T-helper 17 cell (primary cell): ENCODE measurements at regions not wholly inside any gene's neighbourhood (a gene's known extent, or its start where the extent isn't known, plus 50 kb on each side); places are given as distances from the start of the nearest gene placed in this dataset.

Experiments used
- ATAC-seq: fragments of 150-1000 bp; cut with Tn5 transposase; 2 replicates; pipeline ENCODE4 v1.10.0; 2021; ENCODE audit warnings: mild to moderate bottlenecking, moderate library complexity
- DNase-seq, 3 donors: peaks; one replicate each; pipeline versions ENCODE4 v3.0.0 to v3.0.0-alpha.2; 2020 to 2021
- H3K9me3 ChIP-seq: one replicate; pipeline ENCODE4 v1.7.0; 2013; ENCODE audit warnings: low read length, mild to moderate bottlenecking; ENCODE audit not compliant: control insufficient read depth, poor library complexity, severe bottlenecking
- H3K27ac Mint-ChIP-seq: one replicate; pipeline ENCODE4 v1.8.0; 2022; ENCODE audit warnings: mild to moderate bottlenecking, moderate library complexity, mixed read lengths
- H3K27me3 Mint-ChIP-seq: one replicate; pipeline ENCODE4 v1.8.0; 2022; ENCODE audit warnings: mixed read lengths
- H3K36me3 Mint-ChIP-seq: one replicate; pipeline ENCODE4 v1.8.0; 2022; ENCODE audit warnings: low read depth, mixed read lengths
- H3K4me1 Mint-ChIP-seq: one replicate; pipeline ENCODE4 v1.8.0; 2022; ENCODE audit warnings: mild to moderate bottlenecking, mixed read lengths
- H3K4me3 Mint-ChIP-seq: one replicate; pipeline ENCODE4 v1.8.0; 2022; ENCODE audit warnings: mild to moderate bottlenecking, moderate library complexity, mixed read lengths

DNA sequence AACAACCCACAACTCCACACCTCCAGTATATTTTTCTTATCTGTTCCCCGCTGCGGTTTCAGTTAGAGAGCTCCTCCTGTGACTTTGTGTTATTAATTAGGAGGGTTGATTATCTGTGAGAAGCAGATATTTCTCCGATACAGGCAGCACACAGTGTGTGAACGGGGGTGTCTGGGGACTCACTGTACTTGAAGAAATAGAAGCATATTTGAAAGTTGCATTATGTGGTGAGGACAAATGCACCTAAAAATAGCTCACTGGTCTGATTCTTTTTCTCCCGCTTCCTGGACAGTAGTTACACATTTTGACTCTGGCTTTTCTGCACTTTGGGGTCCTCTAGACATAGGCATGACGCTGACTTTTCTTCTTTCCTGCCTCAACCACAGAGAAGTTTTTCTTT lies 277.7 kb downstream of the VRK1 start:
- Mint-ChIP-seq H3K27ac (no peak overlapping the region), H3K27me3 (peaks cover 13% of the 10 kb centered on the region), H3K4me1 (peaks cover 13% of the 10 kb centered on the region), H3K4me3 (no peak overlapping the region), H3K36me3 (no peaks in the 10 kb centered on the region)
- H3K9me3 ChIP-seq: no peaks in the 10 kb centered on the region
- ATAC-seq (no peak), DNase-seq (no peak)

DNA sequence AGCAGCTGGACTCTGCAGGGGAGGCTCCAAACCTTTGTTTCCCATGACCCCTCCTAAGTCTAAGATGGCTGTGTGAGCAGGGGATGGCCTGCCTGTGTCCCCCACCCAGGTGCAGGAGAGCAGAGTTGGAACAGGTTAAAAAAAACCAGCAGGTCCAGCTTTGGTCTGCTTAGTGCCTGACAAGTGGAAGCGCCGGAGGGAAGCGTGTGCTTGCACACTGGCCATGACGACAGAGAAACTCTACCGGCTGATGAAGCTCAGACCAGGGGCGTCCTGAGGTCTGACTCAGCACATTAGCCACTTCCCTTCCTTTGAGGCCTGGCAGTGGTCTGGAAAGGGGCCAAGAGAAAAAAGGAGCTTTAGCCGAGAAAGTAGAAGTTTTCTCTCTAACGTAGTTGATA lies 280.1 kb downstream of the VRK1 start:
- Mint-ChIP-seq H3K27me3 (peaks cover 13% of the 10 kb centered on the region), H3K36me3 (no peaks in the 10 kb centered on the region), H3K4me1 (peaks cover 13% of the 10 kb centered on the region), H3K27ac (no peak overlapping the region), H3K4me3 (peak overlapping the region; percentile 9)
- DNase-seq (no peak), ATAC-seq (peak; percentile 45)
- H3K9me3 ChIP-seq: no peaks in the 10 kb centered on the region

GRCh38 chr14:97077687-97078086 lies 280.5 kb downstream of the VRK1 start:
- Mint-ChIP-seq H3K36me3 (no peaks in the 10 kb centered on the region), H3K4me1 (peaks cover 13% of the 10 kb centered on the region), H3K27me3 (peaks cover 13% of the 10 kb centered on the region), H3K27ac (no peak overlapping the region), H3K4me3 (peak overlapping the region; percentile 9)
- H3K9me3 ChIP-seq: no peaks in the 10 kb centered on the region
- ATAC-seq (peak; percentile 20), DNase-seq (no peak)

- no peak overlapping the region for H3K27ac Mint-ChIP-seq
- H3K27me3 Mint-ChIP-seq: peaks cover 21% of the 10 kb centered on the region
- H3K4me3 Mint-ChIP-seq: no peak overlapping the region
- H3K9me3 ChIP-seq: peaks cover 3% of the 10 kb centered on the region
- H3K4me1 Mint-ChIP-seq: peaks cover 10% of the 10 kb centered on the region
- DNase-seq (no peak), ATAC-seq (no peak)
- no peaks in the 10 kb centered on the region for H3K36me3 Mint-ChIP-seq
Measured at GRCh38 chr14:97080991-97081390, 283.8 kb downstream of the VRK1 start.

DNA sequence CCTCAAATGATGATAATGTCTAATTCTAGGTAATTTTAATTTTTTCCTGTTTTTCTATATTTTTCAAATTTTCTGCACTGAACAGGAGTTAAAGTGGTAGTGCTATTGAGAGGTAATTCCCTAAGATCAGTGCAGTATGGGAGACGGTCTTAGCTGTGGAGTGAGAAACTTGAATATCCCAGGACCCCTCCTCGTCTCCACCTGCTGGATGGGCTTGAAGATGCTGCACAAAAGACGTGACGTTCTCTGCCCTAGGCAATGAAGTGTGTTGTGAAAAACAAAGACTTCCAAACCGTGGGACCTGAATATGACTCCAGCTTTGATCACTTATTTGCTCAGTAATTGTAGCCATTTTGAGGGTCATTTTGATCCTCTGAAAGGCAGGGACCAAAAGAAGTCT lies 298.1 kb downstream of the VRK1 start:
- H3K27me3 Mint-ChIP-seq: peaks cover 5% of the 10 kb centered on the region
- DNase-seq (no peak), ATAC-seq (no peak)
- H3K36me3 Mint-ChIP-seq: no peaks in the 10 kb centered on the region
- H3K4me1 Mint-ChIP-seq: peaks cover 2% of the 10 kb centered on the region
- H3K4me3 Mint-ChIP-seq: no peak overlapping the region
- H3K9me3 ChIP-seq: no peaks in the 10 kb centered on the region
- no peak overlapping the region for H3K27ac Mint-ChIP-seq

DNA sequence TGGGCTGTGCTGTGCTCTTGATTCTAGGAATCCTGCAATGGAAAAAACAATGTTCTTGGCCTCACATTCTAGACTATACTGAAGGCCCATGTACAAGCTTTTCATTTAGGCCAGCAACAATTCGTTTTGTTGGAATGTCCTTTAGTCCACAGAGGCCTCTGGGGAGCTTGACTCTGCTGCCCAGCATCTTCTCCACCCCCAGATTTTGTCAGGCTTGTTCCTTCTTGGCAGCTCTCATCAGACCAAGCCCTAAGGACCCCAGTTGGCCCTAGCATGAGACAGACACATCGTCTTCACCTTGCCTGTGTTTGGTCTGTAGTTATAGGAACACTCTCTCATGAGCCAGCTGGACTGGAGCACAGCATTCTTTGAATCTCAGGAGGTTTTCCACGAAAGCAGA lies 300.1 kb downstream of the VRK1 start:
- ATAC-seq (no peak), DNase-seq (no peak)
- H3K4me3 Mint-ChIP-seq: no peak overlapping the region
- peaks cover 5% of the 10 kb centered on the region for H3K4me1 Mint-ChIP-seq
- H3K9me3 ChIP-seq: no peaks in the 10 kb centered on the region
- peaks cover 11% of the 10 kb centered on the region for H3K27me3 Mint-ChIP-seq
- no peak overlapping the region for H3K27ac Mint-ChIP-seq
- peaks cover 2% of the 10 kb centered on the region for H3K36me3 Mint-ChIP-seq

DNA sequence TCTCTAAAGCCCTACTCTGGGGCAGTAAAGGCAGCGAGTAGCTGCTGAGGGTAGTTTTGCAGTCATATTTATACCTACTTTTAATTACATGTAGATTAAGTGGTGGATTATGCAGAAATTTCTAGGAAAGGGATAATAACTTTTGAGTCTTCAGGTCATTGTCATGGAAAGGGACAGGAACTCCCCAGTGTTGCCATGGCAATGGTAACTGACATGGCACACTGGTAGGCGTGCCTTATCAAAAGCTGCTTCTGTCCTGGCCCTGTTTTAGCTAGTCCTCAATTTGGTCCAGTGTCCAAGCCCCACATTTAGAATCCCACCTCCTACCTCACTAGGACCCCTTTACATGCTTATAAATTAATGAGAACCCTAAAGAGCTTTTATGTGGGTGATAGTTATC lies 303.1 kb downstream of the VRK1 start:
- no peak overlapping the region for H3K27ac Mint-ChIP-seq
- H3K4me1 Mint-ChIP-seq: peaks cover 3% of the 10 kb centered on the region
- no peaks in the 10 kb centered on the region for H3K9me3 ChIP-seq
- no peak overlapping the region for H3K4me3 Mint-ChIP-seq
- H3K27me3 Mint-ChIP-seq: peaks cover 35% of the 10 kb centered on the region
- DNase-seq (no peak), ATAC-seq (no peak)
- peaks cover 2% of the 10 kb centered on the region for H3K36me3 Mint-ChIP-seq

DNA sequence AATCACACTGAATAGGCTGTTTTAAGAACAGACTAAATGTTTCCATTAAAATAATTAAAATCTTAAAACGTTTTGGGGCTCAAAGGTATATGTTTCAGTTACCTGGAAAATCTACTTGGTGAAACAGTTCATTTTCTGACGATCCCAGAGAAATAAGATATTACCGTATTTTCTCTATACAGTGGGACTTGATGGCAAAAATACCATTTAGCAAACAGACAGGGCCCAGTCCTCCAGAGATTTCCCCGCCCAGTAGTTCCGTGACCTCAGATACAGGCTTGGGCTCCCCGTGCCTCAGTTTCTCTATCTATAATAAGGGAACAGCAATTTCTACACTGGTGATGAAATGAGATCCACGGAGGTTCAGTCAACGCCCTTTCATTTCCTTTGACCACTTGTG lies 304.4 kb downstream of the VRK1 start:
- Mint-ChIP-seq H3K27me3 (peaks cover 39% of the 10 kb centered on the region), H3K4me3 (no peak overlapping the region), H3K4me1 (peaks cover 3% of the 10 kb centered on the region), H3K36me3 (peaks cover 2% of the 10 kb centered on the region), H3K27ac (no peak overlapping the region)
- no peak for DNase-seq
- no peak for ATAC-seq
- H3K9me3 ChIP-seq: no peaks in the 10 kb centered on the region

DNA sequence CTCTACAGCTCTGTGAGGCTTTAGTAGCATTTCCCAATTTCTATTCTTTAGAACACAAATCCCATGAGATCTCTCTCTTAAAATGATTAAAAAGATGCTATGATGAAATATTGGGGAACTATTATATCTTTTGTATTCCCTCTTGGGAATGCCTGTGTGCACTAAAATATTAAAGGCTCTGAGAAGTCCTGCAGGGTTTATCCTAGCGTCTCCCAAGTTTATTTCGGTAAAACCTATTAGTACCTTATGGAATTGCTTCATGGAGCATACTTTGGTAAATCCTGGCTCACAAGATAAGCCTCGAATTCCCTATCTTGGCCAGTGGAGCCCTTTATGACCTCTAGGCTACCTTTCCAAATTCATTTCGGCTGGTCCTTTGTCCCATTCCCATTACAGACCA lies 306.8 kb downstream of the VRK1 start:
- peaks cover 3% of the 10 kb centered on the region for H3K4me1 Mint-ChIP-seq
- H3K27ac Mint-ChIP-seq: no peak overlapping the region
- H3K4me3 Mint-ChIP-seq: no peak overlapping the region
- no peak for ATAC-seq
- peaks cover 39% of the 10 kb centered on the region for H3K27me3 Mint-ChIP-seq
- H3K36me3 Mint-ChIP-seq: peaks cover 2% of the 10 kb centered on the region
- DNase-seq: no peak
- no peaks in the 10 kb centered on the region for H3K9me3 ChIP-seq

- H3K9me3 ChIP-seq: no peaks in the 10 kb centered on the region
- Mint-ChIP-seq H3K4me3 (no peak overlapping the region), H3K27ac (no peak overlapping the region), H3K4me1 (no peaks in the 10 kb centered on the region), H3K36me3 (no peaks in the 10 kb centered on the region), H3K27me3 (peaks cover 34% of the 10 kb centered on the region)
- ATAC-seq (peak; percentile 63), DNase-seq (no peak)
Measured at GRCh38 chr14:97106166-97106565, 309.0 kb downstream of the VRK1 start.

DNA sequence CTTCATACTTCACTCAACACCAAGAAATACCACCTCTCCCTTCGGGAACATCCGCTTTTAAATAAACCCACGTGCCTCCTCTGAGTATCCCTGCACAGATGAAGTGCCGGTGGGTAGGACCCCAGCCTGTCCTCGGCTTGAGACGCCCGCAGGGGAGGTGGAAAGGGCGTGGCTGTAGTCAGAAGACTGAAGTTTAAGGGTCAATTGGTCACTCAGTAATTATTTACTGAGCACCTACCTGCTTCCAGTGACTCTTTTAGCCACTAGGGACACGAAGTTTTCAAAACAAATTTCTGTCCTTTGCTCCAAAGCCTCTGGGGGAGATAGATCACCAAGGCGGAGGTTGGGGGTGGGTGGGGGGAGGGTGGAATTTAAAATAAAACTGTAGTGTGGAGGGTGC lies 309.4 kb downstream of the VRK1 start:
- H3K36me3 Mint-ChIP-seq: no peaks in the 10 kb centered on the region
- H3K4me3 Mint-ChIP-seq: no peak overlapping the region
- H3K27me3 Mint-ChIP-seq: peaks cover 33% of the 10 kb centered on the region

GRCh38 chr14:97107080-97107479 lies 309.9 kb downstream of the VRK1 start:
- ATAC-seq (no peak), DNase-seq (no peak)
- peaks cover 33% of the 10 kb centered on the region for H3K27me3 Mint-ChIP-seq
- H3K27ac Mint-ChIP-seq: no peak overlapping the region
- H3K4me3 Mint-ChIP-seq: no peak overlapping the region
- H3K9me3 ChIP-seq: no peaks in the 10 kb centered on the region
- H3K4me1 Mint-ChIP-seq: no peaks in the 10 kb centered on the region
- no peaks in the 10 kb centered on the region for H3K36me3 Mint-ChIP-seq

More for the DNA sequence above, 309.4 kb downstream of the VRK1 start:
- H3K27ac Mint-ChIP-seq: no peak overlapping the region
- ATAC-seq (no peak), DNase-seq (no peak)
- H3K9me3 ChIP-seq: no peaks in the 10 kb centered on the region
- no peaks in the 10 kb centered on the region for H3K4me1 Mint-ChIP-seq

DNA sequence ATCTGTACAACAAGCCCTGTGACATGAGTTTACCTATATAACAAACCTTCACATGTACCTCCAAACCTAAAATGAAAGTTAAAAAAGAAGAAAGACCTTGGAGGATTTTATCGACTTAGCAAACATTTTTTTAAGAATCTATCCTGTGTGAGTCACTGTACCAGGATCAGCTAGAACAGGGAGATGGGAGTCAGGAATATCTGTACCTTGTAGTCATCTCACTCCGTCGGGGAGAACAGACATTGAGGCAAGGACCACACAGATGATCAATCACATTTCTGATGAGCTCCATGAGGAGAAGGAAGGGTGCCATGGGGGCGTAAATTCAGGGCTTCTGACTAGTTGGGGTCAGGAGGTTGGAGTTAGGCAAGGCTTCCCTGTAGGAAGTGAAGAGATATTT lies 310.6 kb downstream of the VRK1 start:
- no peak for ATAC-seq
- H3K27ac Mint-ChIP-seq: no peak overlapping the region

GRCh38 chr14:97109234-97109633 lies 312.1 kb downstream of the VRK1 start:
- DNase-seq (no peak), ATAC-seq (no peak)
- H3K36me3 Mint-ChIP-seq: no peaks in the 10 kb centered on the region
- H3K4me1 Mint-ChIP-seq: no peaks in the 10 kb centered on the region
- peaks cover 16% of the 10 kb centered on the region for H3K27me3 Mint-ChIP-seq
- H3K4me3 Mint-ChIP-seq: no peak overlapping the region
- no peak overlapping the region for H3K27ac Mint-ChIP-seq
- H3K9me3 ChIP-seq: no peaks in the 10 kb centered on the region

More for the DNA sequence above, 310.6 kb downstream of the VRK1 start:
- H3K9me3 ChIP-seq: no peaks in the 10 kb centered on the region
- Mint-ChIP-seq H3K36me3 (no peaks in the 10 kb centered on the region), H3K4me3 (no peak overlapping the region), H3K27me3 (peaks cover 31% of the 10 kb centered on the region), H3K4me1 (no peaks in the 10 kb centered on the region)
- DNase-seq: no peak

GRCh38 chr14:97113339-97113738 lies 316.2 kb downstream of the VRK1 start:
- DNase-seq: no peak
- no peaks in the 10 kb centered on the region for H3K9me3 ChIP-seq
- H3K27ac Mint-ChIP-seq: no peak overlapping the region
- H3K27me3 Mint-ChIP-seq: peaks cover 5% of the 10 kb centered on the region
- ATAC-seq: no peak
- H3K36me3 Mint-ChIP-seq: no peaks in the 10 kb centered on the region
- H3K4me3 Mint-ChIP-seq: no peak overlapping the region
- H3K4me1 Mint-ChIP-seq: peaks cover 1% of the 10 kb centered on the region
